Neural cell (in vitro differentiated cells): ENCODE measurements at regions not wholly inside any gene's neighbourhood (a gene's known extent, or its start where the extent isn't known, plus 50 kb on each side); places are given as distances from the start of the nearest gene placed in this dataset.

Source experiments
- H2AFZ ChIP-seq: fragments of 200-600, 300-800 bp; sonication (generic), shearing (Covaris generic); 2 replicates; pipeline ENCODE4 v1.6.0; 2014; ENCODE audit warnings: low read depth, mild to moderate bottlenecking, antibody characterized with exemption, low read length, moderate library complexity
- H3F3A ChIP-seq: fragments of 200-600 bp; shearing (Covaris generic); 2 replicates; pipeline ENCODE4 v1.6.1; 2016; ENCODE audit warnings: mild to moderate bottlenecking, moderate library complexity, mixed read lengths, antibody characterized with exemption, low read length; ENCODE audit not compliant: insufficient read depth, poor library complexity, severe bottlenecking
- H3K27ac ChIP-seq: fragments of 200-600, 300-800 bp; sonication (generic), shearing (Covaris generic); 2 replicates; pipeline ENCODE4 v1.5.1; 2014; ENCODE audit warnings: mild to moderate bottlenecking, low read length, moderate library complexity
- H3K27me3 ChIP-seq: fragments of 300-800, 200-600 bp; sonication (generic), shearing (Covaris generic); 2 replicates; pipeline ENCODE4 v1.6.0; 2014; ENCODE audit warnings: mild to moderate bottlenecking, low read depth, low read length, moderate library complexity; ENCODE audit not compliant: insufficient read depth
- H3K36me3 ChIP-seq: fragments of 300-800, 200-600 bp; sonication (generic), shearing (Covaris generic); 2 replicates; pipeline ENCODE4 v1.5.1; 2014; ENCODE audit warnings: mild to moderate bottlenecking, antibody characterized with exemption, low read length, moderate library complexity; ENCODE audit not compliant: insufficient read depth
- H3K4me2 ChIP-seq: fragments of 300-800, 200-600 bp; sonication (generic), shearing (Covaris generic); 2 replicates; pipeline ENCODE4 v1.6.0; 2014; ENCODE audit warnings: mild to moderate bottlenecking, low read length
- H3K4me3 ChIP-seq: fragments of 300-800, 200-600 bp; sonication (generic), shearing (Covaris generic); 2 replicates; pipeline ENCODE4 v1.5.1; 2014; ENCODE audit warnings: mild to moderate bottlenecking, low read length, moderate library complexity
- H3K79me2 ChIP-seq: fragments of 200-600 bp; shearing (Covaris generic); replicated peaks from 2 replicates; pipeline ENCODE4 v1.6.0; 2014; ENCODE audit warnings: mild to moderate bottlenecking, low read length, moderate library complexity; ENCODE audit not compliant: insufficient read depth
- H3K9ac ChIP-seq: fragments of 300-800, 200-600 bp; sonication (generic), shearing (Covaris generic); 2 replicates; pipeline ENCODE4 v1.6.1; 2016; ENCODE audit warnings: mild to moderate bottlenecking, low read length, mixed read lengths
- H3K9me2 ChIP-seq: fragments of 200-600 bp; shearing (Covaris generic); 2 replicates; pipeline ENCODE4 v1.6.1; 2016; ENCODE audit warnings: mild to moderate bottlenecking, low read length, mixed read lengths; ENCODE audit not compliant: insufficient read depth
- H3K9me3 ChIP-seq: fragments of 200-600, 300-800 bp; sonication (generic), shearing (Covaris generic); 2 replicates; pipeline ENCODE4 v1.6.1; 2016; ENCODE audit warnings: mild to moderate bottlenecking, mixed run types, low read length, moderate library complexity, mixed read lengths
- H4K20me1 ChIP-seq: fragments of 200-600 bp; shearing (Covaris generic); 2 replicates; pipeline ENCODE4 v1.6.1; 2016; ENCODE audit warnings: mild to moderate bottlenecking, mixed run types; ENCODE audit not compliant: insufficient read depth
- CTCF ChIP-seq: fragments of 450-650 bp; IDR thresholded peaks from 2 replicates; pipeline ENCODE4 v1.5.1; 2014; ENCODE audit warnings: antibody characterized with exemption, mild to moderate bottlenecking, moderate library complexity; ENCODE audit not compliant: poor library complexity, severe bottlenecking
- EP300 ChIP-seq: fragments of 450-650 bp; conservative IDR thresholded peaks from 2 replicates; pipeline ENCODE4 v1.6.1; 2014; ENCODE audit warnings: antibody characterized with exemption, mild to moderate bottlenecking, moderate library complexity; ENCODE audit not compliant: poor library complexity, severe bottlenecking
- EZH2 ChIP-seq: fragments of 200-600, 300-800 bp; shearing (Covaris generic), sonication (generic); IDR thresholded peaks from 2 replicates; pipeline ENCODE4 v1.6.1; 2014; ENCODE audit warnings: antibody characterized with exemption, low read length, borderline replicate concordance, mild to moderate bottlenecking; ENCODE audit not compliant: insufficient read depth, poor library complexity, severe bottlenecking
- MXI1 ChIP-seq: fragments of 450-650 bp; conservative IDR thresholded peaks from 2 replicates; pipeline ENCODE4 v1.6.1; 2014; ENCODE audit warnings: antibody characterized with exemption, mild to moderate bottlenecking; ENCODE audit not compliant: poor library complexity, severe bottlenecking
- POLR2AphosphoS5 ChIP-seq: IDR thresholded peaks from 2 replicates; pipeline ENCODE4 v1.6.1; 2012
- RAD21 ChIP-seq: fragments of 450-650 bp; conservative IDR thresholded peaks from 2 replicates; pipeline ENCODE4 v1.6.1; 2014; ENCODE audit warnings: antibody characterized with exemption, mild to moderate bottlenecking, moderate library complexity
- REST ChIP-seq: IDR thresholded peaks from 2 replicates; pipeline ENCODE4 v1.6.1; 2012; ENCODE audit warnings: borderline replicate concordance
- SMC3 ChIP-seq: fragments of 450-650 bp; conservative IDR thresholded peaks from 2 replicates; pipeline ENCODE4 v1.6.1; 2014; ENCODE audit warnings: antibody characterized with exemption, mild to moderate bottlenecking, moderate library complexity; ENCODE audit not compliant: poor library complexity
- TAF1 ChIP-seq: IDR thresholded peaks from 2 replicates; pipeline ENCODE4 v1.6.1; 2012; ENCODE audit warnings: low read depth

- Histone ChIP-seq H4K20me1 (no peaks in the 10 kb centered on the region), H3K79me2 (no peaks in the 10 kb centered on the region), H3K9me3 (no peaks in the 10 kb centered on the region), H3F3A (no peaks in the 10 kb centered on the region), H3K9me2 (no peaks in the 10 kb centered on the region), H3K27me3 (no peaks in the 10 kb centered on the region), H3K4me3 (no peak overlapping the region), H2AFZ (no peak overlapping the region), H3K4me2 (no peak overlapping the region), H3K36me3 (no peaks in the 10 kb centered on the region), H3K27ac (no peak overlapping the region), H3K9ac (no peak overlapping the region)
- TF ChIP-seq POLR2AphosphoS5 (no peak), CTCF (no peak), RAD21 (no peak)
These were observed 432.9 kb upstream of the MYT1L start for GRCh38 chr2:2764001-2764355.

DNA sequence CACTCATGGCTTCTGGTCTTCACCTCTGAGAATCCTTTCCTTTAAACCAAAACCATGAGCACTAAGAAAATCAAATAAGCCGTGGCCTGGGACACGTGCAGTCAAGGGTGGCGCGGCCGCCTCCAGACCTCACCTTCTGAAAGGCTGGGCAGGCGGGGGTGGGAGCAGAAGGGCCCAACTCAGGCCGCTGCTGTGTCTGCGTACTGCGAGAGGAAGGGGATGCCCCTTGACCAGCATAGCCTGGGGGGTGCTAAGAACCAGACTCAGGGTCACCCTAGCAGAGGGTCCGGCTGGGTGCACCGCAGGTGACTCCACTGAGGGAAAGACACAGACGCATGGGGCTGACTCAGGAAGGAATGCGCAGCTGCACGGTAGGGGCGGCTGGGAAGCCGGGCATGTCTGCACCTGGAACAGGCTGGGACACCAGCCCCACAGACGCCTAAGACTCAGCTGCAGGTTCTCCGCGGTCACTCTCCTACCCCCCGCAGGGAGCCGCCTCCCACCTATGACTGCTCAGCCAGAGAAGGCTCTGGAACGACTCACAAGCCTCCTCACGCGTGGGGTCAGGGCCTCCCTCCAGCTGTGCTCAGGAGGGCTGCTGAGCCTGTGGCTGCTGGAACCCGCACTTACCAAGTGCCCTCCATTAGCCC, 432.4 kb upstream of the MYT1L start:
- no peak overlapping the region for H3K9ac ChIP-seq
- H3K9me2 ChIP-seq: no peaks in the 10 kb centered on the region
- no peaks in the 10 kb centered on the region for H4K20me1 ChIP-seq
- no peak overlapping the region for H3K4me3 ChIP-seq
- H3K9me3 ChIP-seq: no peaks in the 10 kb centered on the region
- no peak overlapping the region for H3K27ac ChIP-seq
- no peaks in the 10 kb centered on the region for H3K79me2 ChIP-seq
- H3F3A ChIP-seq: no peaks in the 10 kb centered on the region
- TF ChIP-seq RAD21 (no peak), EP300 (no peak), EZH2 (no peak), MXI1 (no peak), TAF1 (no peak), CTCF (no peak)
- no peaks in the 10 kb centered on the region for H3K27me3 ChIP-seq
- H3K36me3 ChIP-seq: no peaks in the 10 kb centered on the region
- no peak overlapping the region for H2AFZ ChIP-seq
- no peak overlapping the region for H3K4me2 ChIP-seq

GRCh38 chr2:2762913-2763312, 431.8 kb upstream of the MYT1L start:
- no peaks in the 10 kb centered on the region for H3K36me3 ChIP-seq
- no peaks in the 10 kb centered on the region for H3K9me2 ChIP-seq
- H3K9me3 ChIP-seq: no peaks in the 10 kb centered on the region
- no peak overlapping the region for H3K4me2 ChIP-seq
- H3K27ac ChIP-seq: no peak overlapping the region
- H3K79me2 ChIP-seq: no peaks in the 10 kb centered on the region
- H3K27me3 ChIP-seq: no peaks in the 10 kb centered on the region
- TF ChIP-seq EZH2 (no peak), MXI1 (no peak), TAF1 (no peak), POLR2AphosphoS5 (no peak), CTCF (no peak), REST (no peak), SMC3 (no peak), RAD21 (no peak)
- no peaks in the 10 kb centered on the region for H3F3A ChIP-seq
- H3K4me3 ChIP-seq: no peak overlapping the region
- no peaks in the 10 kb centered on the region for H4K20me1 ChIP-seq
- H2AFZ ChIP-seq: no peak overlapping the region
- no peak overlapping the region for H3K9ac ChIP-seq
